ENCODE measurements at regions not wholly inside any gene's neighbourhood (a gene's known extent, or its start where the extent isn't known, plus 50 kb on each side); places are given as distances from the start of the nearest gene placed in this dataset.
A peak's percentile ranks its signal among the peaks of the same experiment; 100 is the strongest.
"Not testable (repeated sequence)": the region's sequence is repeated elsewhere in the genome, so short reads cannot be mapped to it uniquely, and the experiment has no call there.

- DNase-seq = no peak
These were observed 433.7 kb upstream of the B3GAT1 start for GRCh38 chr11:134845474-134846327.

GRCh38 chr11:134844838-134845237 lies 432.8 kb upstream of the B3GAT1 start:
- no peak for DNase-seq

GRCh38 chr11:134843735-134844134 lies 431.7 kb upstream of the B3GAT1 start:
- DNase-seq = no peak

- DNase-seq = no peak
These were observed 431.0 kb upstream of the B3GAT1 start for GRCh38 chr11:134843020-134843419.

GRCh38 chr11:134841972-134842371 lies 429.9 kb upstream of the B3GAT1 start:
- no peak for DNase-seq

GRCh38 chr11:134841411-134841810 lies 429.4 kb upstream of the B3GAT1 start:
- DNase-seq = no peak

GRCh38 chr11:134840945-134841344 lies 428.9 kb upstream of the B3GAT1 start:
- DNase-seq = no peak

GRCh38 chr11:134840165-134840564 lies 428.1 kb upstream of the B3GAT1 start:
- DNase-seq = not testable (repeated sequence)

- no peak for DNase-seq
These were observed 426.7 kb upstream of the B3GAT1 start for GRCh38 chr11:134838708-134839107.

GRCh38 chr11:134837887-134838232 lies 425.8 kb upstream of the B3GAT1 start:
- DNase-seq = no peak

GRCh38 chr11:134837166-134837886 lies 425.3 kb upstream of the B3GAT1 start:
- DNase-seq = no peak

- DNase-seq = no peak
These were observed 424.5 kb upstream of the B3GAT1 start for GRCh38 chr11:134836561-134836960.

- DNase-seq = no peak
These were observed 423.5 kb upstream of the B3GAT1 start for GRCh38 chr11:134835561-134835960.

GRCh38 chr11:134830312-134830711 lies 418.3 kb upstream of the B3GAT1 start:
- no peak for DNase-seq

- DNase-seq = no peak
These were observed 411.9 kb upstream of the B3GAT1 start for GRCh38 chr11:134823970-134824369.

GRCh38 chr11:134822897-134823296 lies 410.9 kb upstream of the B3GAT1 start:
- DNase-seq = no peak

- DNase-seq = no peak
These were observed 409.4 kb upstream of the B3GAT1 start for GRCh38 chr11:134821422-134821821.

GRCh38 chr11:134819041-134819440 lies 407.0 kb upstream of the B3GAT1 start:
- DNase-seq = peak in 1 of 2 donors; percentile 12

- no peak for DNase-seq
These were observed 406.5 kb upstream of the B3GAT1 start for GRCh38 chr11:134818516-134818915.

- DNase-seq = no peak
These were observed 403.4 kb upstream of the B3GAT1 start for GRCh38 chr11:134815404-134815803.

GRCh38 chr11:134807997-134808396 lies 396.0 kb upstream of the B3GAT1 start:
- no peak for DNase-seq

GRCh38 chr11:134802598-134802997 lies 390.6 kb upstream of the B3GAT1 start:
- DNase-seq = no peak

GRCh38 chr11:134802116-134802515 lies 390.1 kb upstream of the B3GAT1 start:
- DNase-seq = no peak
